ENCODE measurements at regions not wholly inside any gene's neighbourhood (a gene's known extent, or its start where the extent isn't known, plus 50 kb on each side); places are given as distances from the start of the nearest gene placed in this dataset.

DNA sequence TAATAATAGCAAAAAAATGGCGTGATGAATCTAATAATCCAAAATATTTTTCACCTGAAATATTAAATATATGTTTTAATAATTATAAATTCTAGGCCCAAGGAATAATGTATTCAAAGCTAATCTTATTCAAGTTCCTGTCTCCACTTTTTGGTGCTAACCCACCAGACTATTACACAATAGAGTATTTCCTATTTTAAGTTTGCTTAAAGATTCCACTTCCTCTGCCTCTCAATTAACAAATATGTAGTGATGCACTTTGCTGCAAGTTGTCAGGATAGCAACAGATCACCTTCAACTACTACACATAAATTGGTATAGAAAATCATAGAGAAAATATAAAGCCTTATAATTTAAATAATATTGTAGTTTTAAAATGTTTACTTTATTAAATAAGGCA, 467.5 kb downstream of the C3orf38 start:
- TF ChIP-seq, protein P1, sequence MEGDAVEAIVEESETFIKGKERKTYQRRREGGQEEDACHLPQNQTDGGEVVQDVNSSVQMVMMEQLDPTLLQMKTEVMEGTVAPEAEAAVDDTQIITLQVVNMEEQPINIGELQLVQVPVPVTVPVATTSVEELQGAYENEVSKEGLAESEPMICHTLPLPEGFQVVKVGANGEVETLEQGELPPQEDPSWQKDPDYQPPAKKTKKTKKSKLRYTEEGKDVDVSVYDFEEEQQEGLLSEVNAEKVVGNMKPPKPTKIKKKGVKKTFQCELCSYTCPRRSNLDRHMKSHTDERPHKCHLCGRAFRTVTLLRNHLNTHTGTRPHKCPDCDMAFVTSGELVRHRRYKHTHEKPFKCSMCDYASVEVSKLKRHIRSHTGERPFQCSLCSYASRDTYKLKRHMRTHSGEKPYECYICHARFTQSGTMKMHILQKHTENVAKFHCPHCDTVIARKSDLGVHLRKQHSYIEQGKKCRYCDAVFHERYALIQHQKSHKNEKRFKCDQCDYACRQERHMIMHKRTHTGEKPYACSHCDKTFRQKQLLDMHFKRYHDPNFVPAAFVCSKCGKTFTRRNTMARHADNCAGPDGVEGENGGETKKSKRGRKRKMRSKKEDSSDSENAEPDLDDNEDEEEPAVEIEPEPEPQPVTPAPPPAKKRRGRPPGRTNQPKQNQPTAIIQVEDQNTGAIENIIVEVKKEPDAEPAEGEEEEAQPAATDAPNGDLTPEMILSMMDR (IDR thresholded peaks at IDR 0.05; ENCODE audit: low read depth, low read length) = no peak
- TF ChIP-seq POLR2A (IDR thresholded peaks at IDR 0.05; ENCODE audit: extremely low read depth, insufficient read length) (no peak), MYC (IDR thresholded peaks at IDR 0.05; ENCODE audit: low read depth, low read length) (no peak)
- TF ChIP-seq, protein P2, sequence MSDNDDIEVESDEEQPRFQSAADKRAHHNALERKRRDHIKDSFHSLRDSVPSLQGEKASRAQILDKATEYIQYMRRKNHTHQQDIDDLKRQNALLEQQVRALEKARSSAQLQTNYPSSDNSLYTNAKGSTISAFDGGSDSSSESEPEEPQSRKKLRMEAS (IDR thresholded peaks at IDR 0.05; ENCODE audit: low read depth, low read length) = no peak

All from NB4 (cell line).